22Rv1 (cell line): ENCODE measurements at regions not wholly inside any gene's neighbourhood (a gene's known extent, or its start where the extent isn't known, plus 50 kb on each side); places are given as distances from the start of the nearest gene placed in this dataset.

ENCODE experiments used
- ZFX ChIP-seq: fragments of 450-650 bp; IDR thresholded peaks from 2 replicates; pipeline ENCODE4 v1.6.1; 2017; ENCODE audit warnings: antibody characterized with exemption, borderline replicate concordance
- TF ChIP-seq, protein P1 (sequence below): fragments of 450-650 bp; IDR thresholded peaks from 2 replicates; pipeline ENCODE4 v1.5.1; 2017; ENCODE audit warnings: mild to moderate bottlenecking

DNA sequence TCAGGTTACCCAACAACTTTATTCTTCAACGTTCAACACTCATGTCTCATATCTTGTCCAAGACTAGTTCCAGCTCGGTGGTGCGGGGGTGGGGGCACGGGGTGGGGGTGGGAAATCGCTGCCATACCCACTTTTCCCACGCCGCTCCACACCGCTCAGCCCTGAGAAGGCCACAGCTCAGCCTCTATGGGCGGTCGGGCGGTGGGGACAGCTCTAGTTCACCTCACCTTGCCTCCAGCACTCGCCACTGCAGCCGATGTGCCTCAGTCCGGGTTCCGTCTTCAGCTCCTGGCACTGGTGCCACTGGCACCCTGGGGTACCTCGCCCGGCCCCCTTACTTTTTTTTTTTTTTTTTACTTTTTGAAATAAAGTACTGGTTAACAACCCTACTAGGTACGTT lies 522.2 kb downstream of the PCDH19 start:
- TF ChIP-seq, protein P1, sequence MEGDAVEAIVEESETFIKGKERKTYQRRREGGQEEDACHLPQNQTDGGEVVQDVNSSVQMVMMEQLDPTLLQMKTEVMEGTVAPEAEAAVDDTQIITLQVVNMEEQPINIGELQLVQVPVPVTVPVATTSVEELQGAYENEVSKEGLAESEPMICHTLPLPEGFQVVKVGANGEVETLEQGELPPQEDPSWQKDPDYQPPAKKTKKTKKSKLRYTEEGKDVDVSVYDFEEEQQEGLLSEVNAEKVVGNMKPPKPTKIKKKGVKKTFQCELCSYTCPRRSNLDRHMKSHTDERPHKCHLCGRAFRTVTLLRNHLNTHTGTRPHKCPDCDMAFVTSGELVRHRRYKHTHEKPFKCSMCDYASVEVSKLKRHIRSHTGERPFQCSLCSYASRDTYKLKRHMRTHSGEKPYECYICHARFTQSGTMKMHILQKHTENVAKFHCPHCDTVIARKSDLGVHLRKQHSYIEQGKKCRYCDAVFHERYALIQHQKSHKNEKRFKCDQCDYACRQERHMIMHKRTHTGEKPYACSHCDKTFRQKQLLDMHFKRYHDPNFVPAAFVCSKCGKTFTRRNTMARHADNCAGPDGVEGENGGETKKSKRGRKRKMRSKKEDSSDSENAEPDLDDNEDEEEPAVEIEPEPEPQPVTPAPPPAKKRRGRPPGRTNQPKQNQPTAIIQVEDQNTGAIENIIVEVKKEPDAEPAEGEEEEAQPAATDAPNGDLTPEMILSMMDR = no peak
- no peak for TF ChIP-seq ZFX
